ENCODE measurements at regions not wholly inside any gene's neighbourhood (a gene's known extent, or its start where the extent isn't known, plus 50 kb on each side); places are given as distances from the start of the nearest gene placed in this dataset.
"Not testable (repeated sequence)": the region's sequence is repeated elsewhere in the genome, so short reads cannot be mapped to it uniquely, and the experiment has no call there.

DNA sequence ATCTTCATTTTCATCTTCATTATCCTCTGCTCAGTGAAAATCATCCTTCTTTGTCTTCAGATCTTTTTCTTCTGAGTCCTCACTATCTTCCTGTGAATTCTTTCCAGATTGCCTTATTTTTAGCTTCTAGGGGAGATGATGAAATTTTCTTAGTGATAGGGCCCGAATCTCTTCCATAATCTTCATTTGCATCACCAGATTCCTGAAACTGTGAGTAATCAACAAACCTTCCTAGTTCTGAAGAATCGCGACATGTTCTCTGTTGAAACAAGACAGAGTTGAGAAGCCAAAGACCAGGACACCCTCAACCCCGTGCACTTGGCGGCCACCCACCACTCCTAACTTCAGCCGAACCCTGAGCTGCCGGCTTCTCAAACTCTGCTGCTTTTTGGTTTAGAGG is 92.8 kb upstream of the CDC42BPA start:
- ChIA-PET CTCF (no interaction called here), POLR2A (no interaction called here)
- intact Hi-C loops (cut with micrococcal nuclease) = no loop called here
- Histone ChIP-seq H3K9me1 (replicated peaks; ENCODE audit: control insufficient read depth, extremely low read depth, insufficient read depth, low read length) (no peaks in the 10 kb centered on the region), H2AFZ (ENCODE audit: low read depth, low read length) (no peak overlapping the region), H3K4me2 (ENCODE audit: insufficient read depth, low read length) (no peak overlapping the region), H3K27me3 (ENCODE audit: control insufficient read depth in 2 of 2, insufficient read depth in 2 of 2, low read length in 2 of 2) (peaks cover 0 to 3% of the 10 kb centered on the region in 2 experiments), H3K4me3 (replicated peaks in 1 of 3; ENCODE audit: insufficient read depth in 1 of 3, low read depth in 1 of 3, low read length in 3 of 3) (no peak overlapping the region), H3K79me2 (ENCODE audit: control insufficient read depth, insufficient read depth, low read length) (no peaks in the 10 kb centered on the region), H3K9ac (replicated peaks; ENCODE audit: extremely low read depth, insufficient read depth, low read length) (no peak overlapping the region), H3K36me3 (ENCODE audit: control insufficient read depth in 2 of 2, extremely low read depth in 1 of 2, insufficient read depth in 2 of 2, low read length in 2 of 2) (no peaks in the 10 kb centered on the region), H3K4me1 (ENCODE audit: control insufficient read depth, extremely low read depth, insufficient read depth, low read length) (no peaks in the 10 kb centered on the region), H4K20me1 (replicated peaks; ENCODE audit: control insufficient read depth, extremely low read depth, insufficient read depth, low read length) (no peaks in the 10 kb centered on the region), H3K27ac (ENCODE audit: insufficient read depth, low read depth, low read length) (no peak overlapping the region), H3K9me3 (replicated peaks; ENCODE audit: control insufficient read depth, insufficient read depth, low read length) (no peaks in the 10 kb centered on the region)
- no peak for FAIRE-seq
- dilution Hi-C loops (cut with MboI; ENCODE audit: extremely low pct_ligation_motif_present, low sequenced_read_pairs) = no loop called here
- BruUV-seq (replicated peaks) = no TSS peak
- TF ChIP-seq, protein P1, sequence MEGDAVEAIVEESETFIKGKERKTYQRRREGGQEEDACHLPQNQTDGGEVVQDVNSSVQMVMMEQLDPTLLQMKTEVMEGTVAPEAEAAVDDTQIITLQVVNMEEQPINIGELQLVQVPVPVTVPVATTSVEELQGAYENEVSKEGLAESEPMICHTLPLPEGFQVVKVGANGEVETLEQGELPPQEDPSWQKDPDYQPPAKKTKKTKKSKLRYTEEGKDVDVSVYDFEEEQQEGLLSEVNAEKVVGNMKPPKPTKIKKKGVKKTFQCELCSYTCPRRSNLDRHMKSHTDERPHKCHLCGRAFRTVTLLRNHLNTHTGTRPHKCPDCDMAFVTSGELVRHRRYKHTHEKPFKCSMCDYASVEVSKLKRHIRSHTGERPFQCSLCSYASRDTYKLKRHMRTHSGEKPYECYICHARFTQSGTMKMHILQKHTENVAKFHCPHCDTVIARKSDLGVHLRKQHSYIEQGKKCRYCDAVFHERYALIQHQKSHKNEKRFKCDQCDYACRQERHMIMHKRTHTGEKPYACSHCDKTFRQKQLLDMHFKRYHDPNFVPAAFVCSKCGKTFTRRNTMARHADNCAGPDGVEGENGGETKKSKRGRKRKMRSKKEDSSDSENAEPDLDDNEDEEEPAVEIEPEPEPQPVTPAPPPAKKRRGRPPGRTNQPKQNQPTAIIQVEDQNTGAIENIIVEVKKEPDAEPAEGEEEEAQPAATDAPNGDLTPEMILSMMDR (IDR thresholded peaks at IDR 0.05; ENCODE audit: extremely low read depth in 1 of 2, insufficient read depth in 1 of 2, low read depth in 1 of 2, low read length in 2 of 2) = no peak
- TF ChIP-seq POLR2AphosphoS5 (IDR thresholded peaks at IDR 0.05; ENCODE audit: insufficient read depth, low read depth, low read length) (no peak), JUN (IDR thresholded peaks at IDR 0.05; ENCODE audit: borderline replicate concordance, insufficient read depth, insufficient read length, low read depth) (no peak), FOS (IDR thresholded peaks at IDR 0.05; ENCODE audit: borderline replicate concordance, insufficient read depth, low read length) (no peak), MYC (IDR thresholded peaks at IDR 0.05; ENCODE audit: low read depth, low read length) (no peak), EZH2 (IDR thresholded peaks at IDR 0.05; ENCODE audit: borderline replicate concordance, low read depth, low read length, severe bottlenecking) (no peak), GATA2 (IDR thresholded peaks at IDR 0.05; ENCODE audit: insufficient read depth, insufficient read length, low read depth, low read length) (no peak), POLR2A (IDR thresholded peaks at IDR 0.05; ENCODE audit: low read depth, low read length) (no peak)
- TF ChIP-seq, protein P2, sequence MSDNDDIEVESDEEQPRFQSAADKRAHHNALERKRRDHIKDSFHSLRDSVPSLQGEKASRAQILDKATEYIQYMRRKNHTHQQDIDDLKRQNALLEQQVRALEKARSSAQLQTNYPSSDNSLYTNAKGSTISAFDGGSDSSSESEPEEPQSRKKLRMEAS (IDR thresholded peaks at IDR 0.05; ENCODE audit: insufficient read depth, insufficient read length) = no peak
- DNase-seq (ENCODE audit: low read depth, low spot score) = no peak

DNA sequence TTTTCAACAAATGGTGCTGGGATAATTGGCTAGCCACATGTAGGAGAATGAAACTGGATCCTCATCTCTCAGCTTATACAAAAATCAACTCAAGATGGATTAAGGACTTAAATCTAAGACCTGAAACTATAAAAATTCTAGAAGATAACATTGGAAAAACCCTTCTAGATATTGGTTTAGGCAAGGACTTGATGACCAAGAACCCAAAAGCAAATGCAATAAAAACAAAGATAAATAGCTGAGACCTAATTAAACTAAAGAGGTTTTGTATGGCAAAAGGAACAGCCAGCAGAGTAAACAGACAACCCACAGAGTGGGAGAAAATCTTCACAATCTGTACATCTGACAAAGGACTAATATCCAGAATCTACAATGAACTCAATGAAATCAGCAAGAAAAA is 88.0 kb upstream of the CDC42BPA start:
- FAIRE-seq; H2AFZ ChIP-seq (ENCODE audit: low read depth, low read length); POLR2A ChIA-PET; H4K20me1 ChIP-seq (replicated peaks; ENCODE audit: control insufficient read depth, extremely low read depth, insufficient read depth, low read length); H3K9ac ChIP-seq (replicated peaks; ENCODE audit: extremely low read depth, insufficient read depth, low read length); H3K27me3 ChIP-seq (ENCODE audit: control insufficient read depth in 2 of 2, insufficient read depth in 2 of 2, low read length in 2 of 2); H3K9me3 ChIP-seq (replicated peaks; ENCODE audit: control insufficient read depth, insufficient read depth, low read length); H3K4me1 ChIP-seq (ENCODE audit: control insufficient read depth, extremely low read depth, insufficient read depth, low read length); H3K9me1 ChIP-seq (replicated peaks; ENCODE audit: control insufficient read depth, extremely low read depth, insufficient read depth, low read length); H3K4me2 ChIP-seq (ENCODE audit: insufficient read depth, low read length); intact Hi-C loops (cut with micrococcal nuclease); H3K27ac ChIP-seq (ENCODE audit: insufficient read depth, low read depth, low read length); H3K36me3 ChIP-seq (ENCODE audit: control insufficient read depth in 2 of 2, extremely low read depth in 1 of 2, insufficient read depth in 2 of 2, low read length in 2 of 2); CTCF ChIA-PET; dilution Hi-C loops (cut with MboI; ENCODE audit: extremely low pct_ligation_motif_present, low sequenced_read_pairs); H3K79me2 ChIP-seq (ENCODE audit: control insufficient read depth, insufficient read depth, low read length); DNase-seq (ENCODE audit: low read depth, low spot score); H3K4me3 ChIP-seq (replicated peaks in 1 of 3; ENCODE audit: insufficient read depth in 1 of 3, low read depth in 1 of 3, low read length in 3 of 3); BruUV-seq (replicated peaks): not testable (repeated sequence)

Data from endothelial cell of umbilical vein (primary cell).